K562 (cell line): ENCODE measurements at regions not wholly inside any gene's neighbourhood (a gene's known extent, or its start where the extent isn't known, plus 50 kb on each side); places are given as distances from the start of the nearest gene placed in this dataset. TPM values are rescaled to one million over a fixed set of nuclear protein-coding genes. Genes with fewer than 3 reads are reported as not detected.

Experiments used
- small RNA-seq: library from RNA; depleted of rRNA; stranded (forward); fragments of <200 nt; gene quantifications from one replicate; pipeline ENCODE3, GENCODE V24; 2014

Small RNA genes in the stretch of these regions (small RNA-seq; reads per million reads assigned to genes)
- gene RF00017 = not detected
